ENCODE measurements at regions not wholly inside any gene's neighbourhood (a gene's known extent, or its start where the extent isn't known, plus 50 kb on each side); places are given as distances from the start of the nearest gene placed in this dataset.

DNA sequence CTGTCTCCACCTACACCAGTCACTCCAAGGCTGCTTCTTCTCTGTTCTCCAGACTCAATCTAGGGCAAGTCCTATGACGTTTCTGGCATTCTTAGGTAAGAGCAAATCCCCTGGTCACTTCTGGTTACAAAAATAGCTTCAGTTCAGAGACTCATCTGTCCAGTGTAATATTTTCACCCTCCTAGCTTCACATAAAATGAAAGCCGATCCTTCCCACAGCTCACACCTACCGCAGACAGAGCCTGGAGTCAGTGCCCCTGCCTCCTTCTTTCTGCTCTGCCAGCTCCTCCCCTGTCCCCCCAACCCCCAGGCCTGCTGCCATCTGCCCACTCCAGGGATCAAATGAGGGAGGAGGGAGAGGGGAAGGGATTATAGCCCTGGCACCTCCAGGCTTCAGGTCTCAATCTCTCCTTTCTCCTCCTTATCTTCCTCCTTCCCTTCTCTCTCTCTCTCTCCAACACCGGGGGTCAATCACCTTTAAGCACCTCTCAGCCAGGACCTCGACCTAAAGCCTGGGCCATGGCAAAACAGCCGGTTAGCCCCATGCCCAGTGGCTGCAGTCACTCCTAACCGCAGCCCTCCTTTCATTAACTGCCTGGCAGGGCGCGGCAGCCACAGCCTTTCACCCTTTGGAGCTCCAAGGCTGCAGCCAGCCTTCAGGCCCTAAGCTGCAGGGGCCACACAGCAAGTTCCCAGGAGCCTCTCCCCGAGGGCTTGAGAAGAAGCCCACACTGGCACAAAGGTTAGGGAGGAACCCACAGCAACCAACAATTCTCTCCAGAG lies 292.6 kb upstream of the MGMT start:
- DNase-seq, result no peak
- CTCF ChIA-PET, result no interaction called here
- ATAC-seq, result no peak
- Mint-ChIP-seq H3K27me3 (ENCODE audit: low read depth) (peaks cover 8% of the 10 kb centered on the region), H3K4me1 (ENCODE audit: low read depth) (peaks cover 3% of the 10 kb centered on the region), H3K27ac (no peak overlapping the region), H3K4me3 (no peak overlapping the region), H3K9me3 (ENCODE audit: insufficient read depth) (no peaks in the 10 kb centered on the region), H3K36me3 (ENCODE audit: low read depth) (no peaks in the 10 kb centered on the region)
- POLR2A ChIA-PET, result no interaction called here

DNA sequence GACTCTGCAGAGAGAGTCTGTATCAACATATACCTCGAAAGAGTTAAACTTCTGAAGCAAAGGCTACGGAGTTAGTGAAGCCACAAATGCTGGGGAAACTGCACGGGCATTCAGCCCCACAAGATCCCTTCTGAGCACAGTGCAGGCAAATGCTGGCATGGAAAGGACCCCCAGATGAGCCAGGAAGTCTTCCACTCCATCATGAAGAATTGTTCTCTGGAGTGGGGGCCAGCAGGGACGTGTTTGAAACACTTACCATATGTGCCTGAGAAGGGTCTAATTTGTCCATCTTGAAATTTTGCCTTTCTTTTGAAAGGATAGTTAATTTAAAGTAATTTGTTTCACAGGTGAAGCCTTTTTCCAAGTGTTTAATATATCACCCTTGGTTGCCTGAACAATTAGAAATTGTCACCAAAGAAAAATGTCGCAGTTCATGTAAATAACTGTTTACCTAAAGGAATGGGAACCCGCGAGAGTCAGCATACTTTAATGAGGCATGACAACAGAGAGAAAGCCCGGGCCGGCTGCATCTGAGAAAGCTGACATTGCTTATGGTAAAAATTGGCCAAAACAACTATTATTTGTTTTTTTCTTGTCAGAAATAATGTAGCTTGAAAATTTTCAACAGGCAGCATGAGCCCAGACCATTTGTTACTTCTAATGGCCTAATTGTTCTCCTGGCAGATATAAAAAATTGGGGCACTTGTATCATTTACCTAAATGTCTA lies 287.6 kb upstream of the MGMT start:
- ChIA-PET POLR2A (no interaction called here), CTCF (no interaction called here)
- no peak for ATAC-seq
- Mint-ChIP-seq H3K36me3 (ENCODE audit: low read depth) (no peaks in the 10 kb centered on the region), H3K4me3 (no peak overlapping the region), H3K4me1 (ENCODE audit: low read depth) (peaks cover 3% of the 10 kb centered on the region), H3K9me3 (ENCODE audit: insufficient read depth) (no peaks in the 10 kb centered on the region), H3K27ac (no peak overlapping the region), H3K27me3 (ENCODE audit: low read depth) (peaks cover 8% of the 10 kb centered on the region)
- no peak for DNase-seq

DNA sequence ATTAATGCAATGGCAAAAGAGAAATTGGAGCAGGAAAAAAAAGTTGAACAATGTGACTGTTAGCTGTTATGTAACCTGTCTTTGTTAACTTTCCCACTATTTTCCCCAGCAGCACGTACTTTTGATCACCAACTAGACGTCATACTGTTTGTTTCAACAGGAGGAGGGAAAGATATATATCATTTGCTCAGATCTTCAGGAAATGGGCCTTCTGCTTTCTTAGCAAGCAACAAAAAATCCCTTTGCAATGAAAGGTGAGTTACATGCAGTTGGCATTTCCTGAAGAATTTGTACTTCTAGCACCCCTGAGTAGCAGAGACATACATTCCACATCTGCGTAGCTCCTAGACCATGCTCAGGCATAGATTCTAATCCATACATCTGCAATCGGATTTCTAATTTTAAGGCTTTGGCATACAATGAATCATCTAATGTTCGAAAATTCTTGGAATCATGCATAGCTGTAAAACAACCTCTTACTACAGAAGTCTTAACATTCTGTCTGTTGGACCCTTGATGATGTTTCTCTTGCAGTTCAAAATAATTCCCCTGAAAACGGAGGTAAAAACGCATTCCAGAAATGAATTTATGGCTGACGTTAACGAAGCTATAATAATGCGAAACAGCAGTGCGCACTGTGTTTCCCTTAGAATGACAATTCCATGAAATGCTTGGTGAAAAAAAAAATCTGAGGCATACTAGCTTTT lies 286.9 kb upstream of the MGMT start:
- ChIA-PET POLR2A (no interaction called here), CTCF (no interaction called here)
- H3K4me3 Mint-ChIP-seq, result no peak overlapping the region
- no peaks in the 10 kb centered on the region for H3K4me1 Mint-ChIP-seq (ENCODE audit: low read depth)
- H3K27me3 Mint-ChIP-seq (ENCODE audit: low read depth), result peaks cover 6% of the 10 kb centered on the region
- DNase-seq (no peak), ATAC-seq (no peak)
- H3K9me3 Mint-ChIP-seq (ENCODE audit: insufficient read depth), result no peaks in the 10 kb centered on the region
- no peaks in the 10 kb centered on the region for H3K36me3 Mint-ChIP-seq (ENCODE audit: low read depth)
- H3K27ac Mint-ChIP-seq, result no peak overlapping the region

DNA sequence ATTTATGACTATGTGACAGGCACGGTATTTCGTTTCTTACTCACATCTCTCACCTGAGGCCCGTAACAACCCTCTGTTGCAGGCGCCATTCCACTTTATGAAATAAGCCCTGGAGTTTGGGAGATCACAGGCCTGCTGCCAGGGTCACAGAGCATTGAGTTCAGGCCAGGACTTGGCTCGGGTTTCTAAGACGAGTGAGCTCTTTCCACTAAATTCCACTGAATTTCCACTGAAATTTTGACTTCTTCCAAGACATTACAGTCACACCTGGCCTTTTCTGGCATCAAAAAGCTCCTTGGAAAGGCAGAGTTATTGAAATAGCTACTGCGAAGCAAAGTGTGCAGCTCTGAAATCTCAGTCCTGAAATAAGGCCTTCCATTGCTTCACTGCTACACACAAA lies 282.8 kb upstream of the MGMT start:
- Mint-ChIP-seq H3K27ac (no peak overlapping the region), H3K36me3 (ENCODE audit: low read depth) (no peaks in the 10 kb centered on the region), H3K27me3 (ENCODE audit: low read depth) (no peaks in the 10 kb centered on the region), H3K4me1 (ENCODE audit: low read depth) (no peaks in the 10 kb centered on the region), H3K9me3 (ENCODE audit: insufficient read depth) (no peaks in the 10 kb centered on the region), H3K4me3 (no peak overlapping the region)
- ChIA-PET POLR2A (no interaction called here), CTCF (no interaction called here)
- no peak for DNase-seq
- no peak for ATAC-seq

DNA sequence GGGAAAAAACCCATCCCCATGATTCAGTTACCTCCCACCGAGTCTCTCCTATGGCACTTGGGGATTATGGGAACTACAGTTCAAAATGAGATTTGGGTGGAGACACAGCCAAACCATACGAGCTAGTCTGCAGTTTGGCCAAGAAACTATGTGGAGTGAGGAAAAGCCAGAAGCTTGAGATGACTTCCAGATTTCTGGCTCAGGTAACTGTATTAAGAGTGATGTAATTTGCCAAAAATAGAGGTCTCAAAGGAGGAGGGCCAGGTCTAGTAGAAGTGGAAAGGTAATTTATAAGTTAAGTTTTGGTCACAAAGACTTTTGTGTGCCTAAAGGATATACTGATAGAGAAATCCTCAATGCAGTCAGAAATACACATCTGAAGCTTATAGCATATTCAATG lies 279.7 kb upstream of the MGMT start:
- no peak overlapping the region for H3K27ac Mint-ChIP-seq
- CTCF ChIA-PET, result no interaction called here
- no peak for ATAC-seq
- no peaks in the 10 kb centered on the region for H3K36me3 Mint-ChIP-seq (ENCODE audit: low read depth)
- POLR2A ChIA-PET, result no interaction called here
- DNase-seq, result no peak
- no peaks in the 10 kb centered on the region for H3K9me3 Mint-ChIP-seq (ENCODE audit: insufficient read depth)
- H3K4me1 Mint-ChIP-seq (ENCODE audit: low read depth), result peaks cover under 1% of the 10 kb centered on the region
- no peak overlapping the region for H3K4me3 Mint-ChIP-seq
- H3K27me3 Mint-ChIP-seq (ENCODE audit: low read depth), result peaks cover 6% of the 10 kb centered on the region

DNA sequence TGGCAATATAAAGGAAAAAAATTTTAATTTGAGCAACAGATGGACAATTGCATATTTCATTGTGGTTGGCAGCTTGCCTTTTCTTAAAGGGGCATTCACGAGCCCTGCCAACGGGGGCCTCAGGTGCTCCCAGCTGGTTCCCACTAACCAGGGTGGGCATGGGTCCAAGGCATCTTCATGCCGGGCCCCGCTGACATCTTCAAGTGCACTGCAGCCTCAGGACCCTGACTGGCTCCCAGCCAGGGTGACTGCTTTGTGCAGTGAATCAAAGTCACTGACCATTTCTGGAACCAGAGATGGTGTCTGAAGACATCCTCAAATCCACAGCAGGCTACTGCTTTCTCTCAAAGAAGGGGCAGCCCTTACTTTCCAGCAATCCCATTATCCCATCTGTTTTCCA lies 275.2 kb upstream of the MGMT start:
- Mint-ChIP-seq H3K4me3 (no peak overlapping the region), H3K4me1 (ENCODE audit: low read depth) (peaks cover 17% of the 10 kb centered on the region), H3K9me3 (ENCODE audit: insufficient read depth) (no peaks in the 10 kb centered on the region), H3K27me3 (ENCODE audit: low read depth) (peaks cover 7% of the 10 kb centered on the region), H3K36me3 (ENCODE audit: low read depth) (no peaks in the 10 kb centered on the region), H3K27ac (no peak overlapping the region)
- ChIA-PET POLR2A (no interaction called here), CTCF (no interaction called here)
- no peak for ATAC-seq
- DNase-seq, result no peak

DNA sequence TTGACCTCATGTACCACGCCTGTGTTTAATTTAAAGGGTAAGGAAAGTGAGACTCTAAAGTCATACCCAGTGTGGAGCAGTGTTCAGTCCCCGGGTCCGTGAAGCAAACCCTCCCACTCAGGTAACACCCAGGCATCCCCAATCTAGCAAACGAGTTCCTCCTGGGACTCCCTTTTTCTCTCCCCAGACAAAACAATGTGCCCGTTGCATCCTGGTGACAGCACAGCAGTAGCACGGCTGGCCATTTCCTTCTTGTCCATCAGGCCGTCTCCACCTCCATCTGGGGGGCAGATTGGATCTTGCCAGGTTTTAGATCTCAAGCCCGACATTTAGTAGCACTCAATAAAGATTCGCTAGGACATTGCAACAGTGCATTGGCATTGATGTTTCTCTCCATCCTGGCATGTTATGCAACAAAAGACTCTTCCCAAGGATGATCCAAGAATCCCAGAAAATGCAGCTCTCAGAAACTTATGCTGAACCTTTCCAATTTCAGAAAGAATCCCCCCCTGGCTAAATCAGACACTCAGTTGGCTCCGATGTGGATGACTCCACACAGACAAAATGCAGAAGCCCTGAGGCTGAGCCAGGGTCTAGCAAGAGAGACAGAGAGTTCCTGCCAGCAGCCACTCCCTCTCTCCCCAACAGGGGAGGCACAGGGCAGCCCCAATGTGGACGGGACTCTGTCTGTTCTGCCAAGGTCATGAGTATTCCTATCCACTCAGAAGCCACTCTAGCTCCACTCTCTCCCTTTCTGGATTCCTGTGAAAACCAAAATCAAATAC lies 274.5 kb upstream of the MGMT start:
- H3K4me1 Mint-ChIP-seq (ENCODE audit: low read depth), result peaks cover 17% of the 10 kb centered on the region
- H3K27ac Mint-ChIP-seq, result no peak overlapping the region
- DNase-seq, result no peak
- no peak overlapping the region for H3K4me3 Mint-ChIP-seq
- no peaks in the 10 kb centered on the region for H3K9me3 Mint-ChIP-seq (ENCODE audit: insufficient read depth)
- CTCF ChIA-PET, result no interaction called here
- peaks cover 7% of the 10 kb centered on the region for H3K27me3 Mint-ChIP-seq (ENCODE audit: low read depth)
- H3K36me3 Mint-ChIP-seq (ENCODE audit: low read depth), result no peaks in the 10 kb centered on the region
- no peak for ATAC-seq
- POLR2A ChIA-PET, result no interaction called here

DNA sequence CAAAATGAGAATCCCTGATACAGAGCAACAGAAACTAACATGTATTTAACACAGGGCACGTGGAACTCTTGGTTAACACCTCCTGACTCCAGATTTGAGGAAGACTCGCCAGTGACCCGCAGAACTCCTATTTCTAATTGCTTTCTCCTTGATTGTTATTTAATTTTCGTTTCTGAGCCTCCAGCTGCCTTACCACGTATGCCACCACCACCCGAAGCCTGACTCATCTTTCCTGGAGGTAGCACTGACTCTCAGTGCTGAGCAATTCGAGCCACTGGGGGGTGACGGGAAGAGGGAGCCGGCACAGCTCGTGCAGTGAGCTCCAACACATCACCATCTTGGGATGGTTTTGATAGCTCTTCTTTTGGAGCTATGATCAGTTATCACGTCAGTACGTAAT lies 273.9 kb upstream of the MGMT start:
- Mint-ChIP-seq H3K4me3 (no peak overlapping the region), H3K27me3 (ENCODE audit: low read depth) (peaks cover 7% of the 10 kb centered on the region), H3K9me3 (ENCODE audit: insufficient read depth) (no peaks in the 10 kb centered on the region), H3K27ac (no peak overlapping the region), H3K36me3 (ENCODE audit: low read depth) (no peaks in the 10 kb centered on the region), H3K4me1 (ENCODE audit: low read depth) (peaks cover 17% of the 10 kb centered on the region)
- CTCF ChIA-PET, result no interaction called here
- ATAC-seq (no peak), DNase-seq (peak; percentile 22)
- POLR2A ChIA-PET, result no interaction called here

DNA sequence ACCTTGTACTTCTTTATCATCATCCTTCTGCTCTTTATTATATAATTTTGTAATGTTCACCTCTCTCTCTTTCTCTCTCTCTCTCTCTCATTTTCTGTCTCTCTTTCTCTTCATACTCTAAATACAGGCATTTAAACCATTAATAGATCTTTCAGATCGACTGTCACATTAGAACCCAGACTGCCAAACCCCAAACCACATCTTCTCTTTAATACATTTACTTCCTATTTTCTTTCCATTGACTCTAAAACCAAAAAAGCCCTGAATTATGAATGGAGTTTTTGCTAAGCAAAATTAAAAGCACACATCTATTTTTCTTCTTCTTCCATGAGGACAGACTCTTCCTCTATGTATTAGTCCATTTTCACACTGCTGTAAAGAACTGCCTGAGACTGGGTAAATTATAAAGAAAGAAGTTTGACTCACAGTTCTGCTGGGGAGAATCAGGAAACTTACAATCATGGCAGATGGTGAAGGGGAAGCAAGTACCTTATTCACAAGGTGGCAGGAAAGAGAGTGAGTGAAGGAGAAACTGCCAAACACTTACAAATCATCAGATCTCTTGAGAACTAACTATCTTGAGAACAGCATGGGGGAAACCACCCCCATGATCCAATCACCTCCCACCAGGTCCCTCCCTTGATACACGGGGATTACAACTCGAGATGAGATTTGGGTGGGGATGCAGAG lies 272.7 kb upstream of the MGMT start:
- no peak overlapping the region for H3K27ac Mint-ChIP-seq
- no peaks in the 10 kb centered on the region for H3K9me3 Mint-ChIP-seq (ENCODE audit: insufficient read depth)
- DNase-seq (no peak), ATAC-seq (no peak)
- H3K36me3 Mint-ChIP-seq (ENCODE audit: low read depth), result no peaks in the 10 kb centered on the region
- H3K27me3 Mint-ChIP-seq (ENCODE audit: low read depth), result peaks cover 7% of the 10 kb centered on the region
- H3K4me3 Mint-ChIP-seq, result no peak overlapping the region
- POLR2A ChIA-PET, result no interaction called here
- H3K4me1 Mint-ChIP-seq (ENCODE audit: low read depth), result peaks cover 17% of the 10 kb centered on the region
- CTCF ChIA-PET, result no interaction called here

DNA sequence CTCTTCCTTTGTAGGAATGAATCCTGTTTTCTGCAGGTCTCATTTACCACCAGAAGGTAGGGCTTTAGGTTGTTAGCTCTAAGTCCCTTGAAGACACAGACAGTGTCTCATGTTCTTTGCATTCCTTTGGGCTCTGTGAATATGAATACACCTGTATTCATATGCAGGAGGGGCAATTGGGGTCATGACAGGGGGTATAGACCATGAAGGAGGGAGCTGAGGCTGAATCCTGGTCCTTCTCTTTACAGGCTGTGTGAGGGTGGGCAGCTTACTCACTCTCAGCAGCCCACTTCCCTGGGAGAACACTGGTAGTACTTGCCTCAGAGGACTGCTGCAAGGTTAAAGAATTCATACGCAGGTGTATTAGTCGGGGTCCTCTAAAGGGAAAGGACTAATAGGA lies 267.2 kb upstream of the MGMT start:
- CTCF ChIA-PET, result no interaction called here
- no peak overlapping the region for H3K4me3 Mint-ChIP-seq
- no peak overlapping the region for H3K27ac Mint-ChIP-seq
- POLR2A ChIA-PET, result no interaction called here
- no peaks in the 10 kb centered on the region for H3K4me1 Mint-ChIP-seq (ENCODE audit: low read depth)
- ATAC-seq (no peak), DNase-seq (no peak)
- no peaks in the 10 kb centered on the region for H3K36me3 Mint-ChIP-seq (ENCODE audit: low read depth)
- H3K9me3 Mint-ChIP-seq (ENCODE audit: insufficient read depth), result no peaks in the 10 kb centered on the region
- no peaks in the 10 kb centered on the region for H3K27me3 Mint-ChIP-seq (ENCODE audit: low read depth)

DNA sequence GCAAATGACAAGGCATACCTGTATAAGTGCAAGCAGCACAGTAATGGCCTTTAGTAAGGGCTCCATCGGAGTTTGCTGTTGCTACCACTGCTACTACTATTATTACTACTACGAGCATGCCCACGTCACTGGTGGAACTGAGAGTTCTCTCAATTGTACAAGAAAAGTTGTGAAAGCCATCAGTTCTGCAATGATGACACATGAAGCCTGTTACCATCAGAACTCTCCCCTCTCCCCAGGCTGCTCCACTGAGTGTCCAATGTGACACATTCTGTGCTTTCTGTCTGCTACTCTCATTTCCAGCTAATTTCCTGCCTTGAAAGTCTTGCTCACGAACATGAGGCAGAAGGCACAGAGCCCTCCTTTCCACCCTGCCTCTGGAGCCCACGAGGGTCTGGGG lies 263.2 kb upstream of the MGMT start:
- POLR2A ChIA-PET, result no interaction called here
- no peaks in the 10 kb centered on the region for H3K4me1 Mint-ChIP-seq (ENCODE audit: low read depth)
- CTCF ChIA-PET, result no interaction called here
- H3K36me3 Mint-ChIP-seq (ENCODE audit: low read depth), result no peaks in the 10 kb centered on the region
- no peak for DNase-seq
- no peaks in the 10 kb centered on the region for H3K27me3 Mint-ChIP-seq (ENCODE audit: low read depth)
- H3K4me3 Mint-ChIP-seq, result no peak overlapping the region
- H3K9me3 Mint-ChIP-seq (ENCODE audit: insufficient read depth), result no peaks in the 10 kb centered on the region
- no peak overlapping the region for H3K27ac Mint-ChIP-seq
- ATAC-seq, result no peak
